HG03571 (cell line): ENCODE measurements at regions not wholly inside any gene's neighbourhood (a gene's known extent, or its start where the extent isn't known, plus 50 kb on each side); places are given as distances from the start of the nearest gene placed in this dataset.

Experiments used
- ATAC-seq: cut with Tn5 transposase; IDR thresholded peaks from one replicate; pipeline ENCODE4 v1.9.1; 2021; ENCODE audit not compliant: unreplicated experiment

GRCh38 chr16:86924537-86924936 is 346.2 kb downstream of the FOXL1 start:
- ATAC-seq, result no peak

- ATAC-seq, result no peak
These were observed 346.9 kb downstream of the FOXL1 start for GRCh38 chr16:86925067-86925791.

DNA sequence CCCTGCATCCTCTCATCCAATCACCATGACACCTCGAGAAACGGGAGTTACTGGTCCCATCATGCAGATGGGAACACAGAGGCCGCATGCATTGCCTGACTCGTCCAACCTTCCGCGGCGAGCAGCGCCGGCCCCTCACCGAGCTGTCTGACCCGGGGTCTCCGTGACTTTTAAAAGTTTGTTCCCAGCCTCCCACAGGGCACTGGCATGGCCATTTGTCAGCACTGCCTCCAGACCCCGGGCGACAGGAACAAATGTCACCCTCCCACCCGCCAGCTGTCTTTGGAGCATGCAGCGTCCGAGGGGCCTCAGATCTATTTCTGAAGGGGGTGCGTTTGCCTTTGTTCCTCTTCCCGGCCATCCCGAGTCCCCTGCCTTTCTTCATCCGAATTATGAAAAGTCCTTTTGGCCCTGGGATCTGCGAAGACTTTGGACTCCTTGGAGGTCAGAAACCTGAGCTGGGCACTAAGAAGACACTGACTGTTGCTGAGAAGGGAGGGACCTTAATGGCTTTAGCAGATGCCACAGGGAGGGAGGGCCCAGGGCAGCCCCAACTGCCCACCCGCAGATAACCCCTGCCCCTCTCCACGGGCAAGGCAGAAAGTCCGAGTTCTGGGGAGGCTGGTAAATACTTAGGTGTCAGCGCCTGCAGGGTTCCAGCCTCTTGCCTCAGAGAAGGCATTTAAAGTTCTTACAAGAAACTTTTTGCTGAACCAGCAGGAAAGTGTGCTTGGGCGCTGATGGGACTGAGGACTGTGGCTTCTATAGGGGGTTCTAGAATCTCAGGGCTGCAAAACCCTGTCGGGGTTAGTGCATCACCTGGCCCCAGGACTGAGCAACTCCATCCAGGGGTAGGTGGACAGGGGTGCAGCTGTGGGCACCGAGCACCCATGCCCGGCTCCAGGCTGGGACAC is 348.1 kb downstream of the FOXL1 start:
- ATAC-seq, result no peak

GRCh38 chr16:86927699-86928098 is 349.4 kb downstream of the FOXL1 start:
- no peak for ATAC-seq

- no peak for ATAC-seq
These were observed 350.2 kb downstream of the FOXL1 start for GRCh38 chr16:86928523-86929011.

- no peak for ATAC-seq
These were observed 350.9 kb downstream of the FOXL1 start for GRCh38 chr16:86929057-86929871.

GRCh38 chr16:86930001-86930400 is 351.7 kb downstream of the FOXL1 start:
- ATAC-seq, result no peak

- no peak for ATAC-seq
These were observed 352.5 kb downstream of the FOXL1 start for GRCh38 chr16:86930663-86931373.

- ATAC-seq, result no peak
These were observed 353.1 kb downstream of the FOXL1 start for GRCh38 chr16:86931410-86931941.

GRCh38 chr16:86932130-86932982 is 354.0 kb downstream of the FOXL1 start:
- no peak for ATAC-seq

DNA sequence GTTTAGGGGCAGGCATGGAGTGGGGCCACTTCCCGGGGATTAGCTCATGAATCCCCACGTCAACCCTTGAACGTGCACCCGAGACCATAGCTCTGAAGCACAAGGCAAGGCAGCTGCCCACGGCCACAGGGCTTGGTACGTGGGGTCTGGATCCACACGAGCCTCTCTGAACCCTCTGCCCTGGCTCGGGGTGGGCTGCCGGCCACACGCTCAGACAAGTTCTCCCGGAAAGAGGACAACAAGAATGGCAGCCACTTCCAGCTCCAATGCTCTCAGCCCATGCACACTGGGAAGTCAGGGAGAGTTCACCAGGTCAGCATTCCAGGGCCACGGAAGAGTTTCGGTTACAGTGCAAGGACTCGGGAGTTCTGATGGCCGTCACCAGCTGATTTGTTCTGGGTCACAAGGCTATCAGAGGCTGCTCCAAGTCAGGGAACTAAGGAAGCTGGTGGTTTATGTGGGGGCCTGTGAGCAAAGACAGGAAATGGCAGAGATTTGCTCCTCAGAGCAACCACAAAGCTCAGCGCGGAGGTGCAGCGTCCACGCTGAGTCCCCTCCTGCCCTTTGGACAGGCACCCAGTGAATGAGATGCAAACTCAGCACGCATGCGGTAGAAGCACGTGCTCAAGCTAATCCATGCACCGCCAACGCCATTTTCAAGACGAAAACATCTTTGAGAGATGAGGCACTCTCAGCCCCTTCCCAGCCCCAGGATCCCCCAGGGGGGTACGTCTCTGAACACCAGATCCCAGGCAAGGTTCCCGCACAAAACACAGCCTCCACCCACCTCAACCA is 356.4 kb downstream of the FOXL1 start:
- ATAC-seq, result no peak

DNA sequence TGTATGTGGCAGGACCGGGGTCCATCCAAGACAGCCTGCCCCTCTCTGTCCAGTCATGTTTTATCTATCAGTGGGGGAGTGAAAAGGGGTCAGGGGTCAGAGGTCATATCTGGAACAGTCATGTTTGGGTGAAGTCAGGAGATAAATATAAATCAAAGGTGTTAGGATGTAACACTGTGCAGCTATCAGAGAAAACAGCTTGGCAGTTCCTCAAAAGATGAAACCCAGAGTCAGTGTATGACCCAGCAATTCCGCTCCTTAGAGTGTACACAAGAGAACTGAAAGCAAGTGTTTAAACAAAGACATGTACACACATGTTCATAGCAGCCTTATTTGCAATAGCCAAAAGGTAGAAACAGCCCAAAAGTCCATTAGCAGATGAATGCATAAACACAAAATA is 361.3 kb downstream of the FOXL1 start:
- ATAC-seq, result no peak

DNA sequence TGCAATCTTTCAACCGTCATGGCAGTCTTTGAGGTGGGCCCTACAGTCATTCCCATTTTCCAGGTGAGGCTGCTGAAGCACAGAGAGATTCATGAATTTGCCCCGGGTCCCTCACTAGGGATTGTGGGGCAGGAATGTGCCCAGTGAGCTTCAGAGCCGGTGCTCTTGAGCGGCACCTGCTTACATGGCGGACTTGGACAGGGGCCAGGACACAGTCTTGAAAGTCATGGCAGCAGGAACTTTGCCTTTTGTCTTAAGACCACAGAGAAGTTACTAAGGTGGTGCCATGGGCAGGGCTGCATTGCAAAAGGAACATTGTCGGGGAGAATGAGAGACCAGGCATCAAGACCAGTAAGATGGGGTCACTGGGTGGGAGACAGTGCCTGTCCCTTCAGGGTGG is 363.4 kb downstream of the FOXL1 start:
- ATAC-seq, result no peak

DNA sequence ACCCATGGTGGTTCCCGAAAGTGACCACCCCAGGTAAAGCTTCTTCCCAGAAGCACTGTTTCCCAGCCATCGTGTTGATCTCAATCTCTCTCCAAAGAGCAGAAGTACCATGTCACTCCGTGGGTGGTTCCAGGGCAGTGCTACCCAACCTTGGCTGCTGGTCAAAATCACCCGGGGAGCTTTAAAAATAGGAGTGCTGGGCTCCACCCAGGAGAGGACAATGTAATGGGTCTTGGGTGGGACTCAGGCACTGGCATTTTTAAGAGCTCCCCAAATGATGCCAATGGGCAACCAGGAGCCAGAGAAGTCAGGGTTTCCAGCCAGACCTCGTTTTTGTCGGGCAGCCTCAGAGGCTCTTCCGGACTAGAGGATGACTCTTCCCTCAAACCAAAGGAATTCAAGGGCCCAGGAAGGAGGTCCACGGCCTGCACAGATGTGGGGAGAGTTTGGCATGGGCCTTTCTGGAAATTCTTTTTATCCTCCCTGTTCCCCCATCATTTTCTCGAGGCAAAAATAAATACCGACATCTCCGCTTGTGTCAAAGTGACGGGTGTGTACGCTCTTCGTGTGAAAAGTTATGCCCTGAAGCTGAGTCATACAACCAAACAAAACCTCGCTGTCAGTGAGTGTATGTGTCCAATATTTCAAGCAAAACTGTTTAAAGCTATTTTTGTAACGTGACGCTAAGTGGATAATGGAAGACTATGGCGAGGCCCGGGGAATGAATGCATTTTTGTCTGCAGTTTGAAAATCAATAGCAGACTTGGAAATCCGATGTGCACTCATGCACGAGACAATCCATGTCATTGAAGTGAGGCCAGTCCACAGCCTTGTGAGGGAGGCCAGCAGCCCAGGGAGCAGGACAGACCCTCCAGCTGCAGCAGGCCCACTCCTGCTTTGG is 364.1 kb downstream of the FOXL1 start:
- ATAC-seq, result no peak

DNA sequence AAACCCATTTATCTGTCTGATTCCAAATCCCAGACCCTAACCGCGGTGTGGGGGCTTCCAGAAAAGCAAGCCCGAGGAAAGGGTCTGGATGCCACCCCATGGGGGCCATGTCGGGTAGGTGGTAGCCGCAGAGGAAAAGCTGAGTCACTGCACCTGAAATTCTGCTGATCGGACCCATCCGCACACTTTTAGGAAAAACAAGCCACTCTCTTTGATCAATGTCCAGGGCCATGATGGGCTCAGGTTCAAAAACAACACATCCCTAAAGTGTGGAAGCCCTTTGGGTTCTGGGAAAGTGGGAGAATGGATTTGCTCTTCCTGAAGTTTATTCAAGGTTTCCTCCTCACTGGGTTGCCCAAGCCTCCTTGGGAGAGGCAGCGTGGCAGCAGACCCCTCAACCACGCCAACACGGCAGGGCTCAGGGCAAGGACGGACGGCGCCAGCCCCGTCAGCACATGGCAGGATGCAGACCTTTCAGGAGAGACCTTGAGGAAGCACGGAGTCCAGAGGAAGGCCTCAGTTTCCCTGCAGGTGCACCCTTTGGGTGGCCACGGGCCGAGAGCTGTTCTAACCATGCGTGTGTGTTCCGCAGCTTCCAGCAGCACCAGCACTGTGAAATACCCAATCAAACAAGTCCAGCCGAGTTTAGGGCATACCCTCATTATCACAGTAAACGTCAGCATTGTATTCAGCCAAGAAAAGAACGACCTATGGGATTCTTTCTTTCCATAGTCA is 367.0 kb downstream of the FOXL1 start:
- ATAC-seq, result no peak

- no peak for ATAC-seq
These were observed 368.0 kb downstream of the FOXL1 start for GRCh38 chr16:86946396-86946795.

DNA sequence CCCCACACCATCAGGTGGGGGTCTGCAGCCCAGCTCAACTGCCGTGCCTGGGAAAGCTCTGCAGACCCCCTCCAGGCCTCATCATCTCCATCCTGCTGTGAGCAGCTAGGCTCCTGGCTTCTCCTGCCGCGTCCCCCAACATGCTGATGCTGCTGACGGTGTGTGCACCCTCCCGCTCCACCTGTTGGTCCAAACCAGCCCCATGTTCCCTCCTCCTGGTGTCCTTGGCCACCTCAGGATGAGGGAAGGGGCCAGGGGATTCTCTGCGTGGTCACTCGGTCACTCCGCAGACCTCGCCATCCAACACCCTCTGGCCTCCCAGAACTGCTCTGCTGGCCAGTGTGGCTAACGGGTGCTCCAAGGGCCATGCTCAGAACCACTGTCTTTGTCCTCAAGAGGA is 368.6 kb downstream of the FOXL1 start:
- no peak for ATAC-seq
